HG03439 (cell line): ENCODE measurements at regions not wholly inside any gene's neighbourhood (a gene's known extent, or its start where the extent isn't known, plus 50 kb on each side); places are given as distances from the start of the nearest gene placed in this dataset.
"Not testable (repeated sequence)": the region's sequence is repeated elsewhere in the genome, so short reads cannot be mapped to it uniquely, and the experiment has no call there.

Source experiments
- ATAC-seq: cut with Tn5 transposase; IDR thresholded peaks from one replicate; pipeline ENCODE4 v1.9.1; 2021; ENCODE audit warnings: mild to moderate bottlenecking, moderate library complexity; ENCODE audit not compliant: unreplicated experiment

DNA sequence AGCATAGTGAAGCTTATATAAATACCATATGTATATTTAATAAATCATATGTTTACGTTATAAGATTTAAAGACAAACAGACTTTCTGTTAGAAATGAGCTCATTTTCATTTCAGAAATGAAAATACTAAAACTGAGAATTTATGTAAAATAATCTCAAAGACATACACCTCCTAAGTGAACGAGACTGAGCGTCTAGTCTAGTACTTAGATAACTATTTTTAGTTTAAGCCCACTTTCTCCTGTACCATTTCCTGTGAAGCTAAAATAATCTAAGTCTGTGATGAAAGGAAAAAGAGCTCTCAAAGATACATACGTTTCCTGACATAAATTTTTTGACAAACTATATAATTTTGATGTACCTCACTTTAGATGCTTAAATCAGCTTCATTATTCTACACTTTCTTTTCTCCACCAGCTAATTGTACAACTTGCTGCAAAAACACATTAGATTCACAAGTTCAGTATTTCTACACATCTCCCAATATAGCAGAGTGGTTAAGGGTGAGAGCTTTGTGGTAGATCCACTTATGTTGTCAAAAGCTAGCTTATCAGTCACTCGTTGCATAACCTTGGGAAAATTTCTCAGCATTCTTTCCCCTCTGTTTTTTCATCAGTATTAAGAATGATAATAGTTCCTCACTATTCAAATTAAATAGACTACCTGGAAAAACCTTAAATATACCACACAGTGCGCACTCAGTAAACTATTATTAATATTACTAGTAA lies 703.0 kb downstream of the PLOD2 start:
- no peak for ATAC-seq

DNA sequence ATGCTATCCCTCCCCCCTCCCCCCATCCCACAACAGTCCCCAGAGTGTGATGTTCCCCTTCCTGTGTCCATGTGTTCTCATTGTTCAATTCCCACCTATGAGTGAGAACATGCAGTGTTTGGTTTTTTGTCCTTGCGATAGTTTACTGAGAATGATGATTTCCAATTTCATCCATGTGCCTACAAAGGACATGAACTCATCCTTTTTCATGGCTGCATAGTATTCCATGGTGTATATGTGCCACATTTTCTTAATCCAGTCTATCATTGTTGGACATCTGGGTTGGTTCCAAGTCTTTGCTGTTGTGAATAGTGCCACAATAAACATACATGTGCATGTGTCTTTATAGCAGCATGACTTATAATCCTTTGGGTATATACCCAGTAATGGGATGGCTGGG lies 701.3 kb downstream of the PLOD2 start:
- ATAC-seq: not testable (repeated sequence)

- ATAC-seq: no peak
Measured at GRCh38 chr3:145471976-145472375, 689.0 kb downstream of the PLOD2 start.

DNA sequence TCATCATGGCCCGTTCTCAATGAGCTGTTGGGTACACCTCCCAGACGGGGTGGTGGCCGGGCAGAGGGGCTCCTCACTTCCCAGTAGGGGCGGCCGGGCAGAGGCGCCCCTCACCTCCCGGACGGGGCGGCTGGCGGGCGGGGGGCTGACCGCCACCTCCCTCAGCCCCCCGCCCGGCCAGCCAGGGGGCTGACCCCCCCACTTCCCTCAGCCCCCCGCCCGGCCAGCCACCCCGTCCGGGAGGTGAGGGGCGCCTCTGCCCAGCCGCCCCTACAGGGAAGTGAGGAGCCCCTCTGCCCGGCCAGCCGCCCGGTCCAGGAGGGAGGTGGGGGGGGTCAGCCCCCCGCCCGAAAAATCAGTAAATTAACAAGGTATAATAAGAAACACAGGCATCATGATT lies 678.2 kb downstream of the PLOD2 start:
- not testable (repeated sequence) for ATAC-seq

DNA sequence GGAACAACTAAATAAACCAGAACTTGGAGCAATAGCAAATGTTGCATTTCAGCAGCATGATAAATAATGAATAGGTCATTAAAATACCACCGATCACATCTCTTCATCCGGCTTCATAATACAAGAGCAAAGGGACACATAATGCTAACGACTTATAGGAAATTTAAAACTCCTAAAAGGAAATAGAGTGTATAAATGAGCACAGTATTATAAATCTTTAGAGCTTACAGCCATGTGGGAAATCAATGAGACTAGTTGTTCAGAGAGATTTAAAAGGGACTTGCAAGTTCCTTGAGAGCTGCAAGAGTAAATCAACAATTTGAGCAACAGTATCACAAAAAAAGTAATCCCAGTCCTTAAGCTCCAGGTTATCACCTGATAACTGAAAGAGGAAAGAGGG lies 677.0 kb downstream of the PLOD2 start:
- ATAC-seq: no peak

DNA sequence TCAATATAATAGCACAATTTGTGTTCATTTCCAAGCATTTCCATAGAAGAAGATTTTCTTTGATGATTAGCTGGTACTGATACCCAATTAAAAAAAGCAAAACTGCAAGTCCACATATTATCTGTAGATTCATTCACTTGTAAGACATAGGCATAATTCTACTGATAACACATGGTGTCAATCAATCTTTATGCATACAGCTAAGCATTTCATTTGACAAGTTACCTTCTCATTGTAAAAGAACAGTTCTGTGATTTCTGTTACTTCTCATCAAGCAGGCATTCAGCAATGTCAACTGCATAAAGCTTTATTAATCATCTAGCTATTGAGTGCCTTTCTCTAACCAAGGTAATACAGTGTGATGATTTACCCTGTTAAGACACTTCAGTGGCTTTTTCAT lies 672.0 kb downstream of the PLOD2 start:
- no peak for ATAC-seq

- ATAC-seq: no peak
Measured at GRCh38 chr3:145490088-145491048, 670.6 kb downstream of the PLOD2 start.

DNA sequence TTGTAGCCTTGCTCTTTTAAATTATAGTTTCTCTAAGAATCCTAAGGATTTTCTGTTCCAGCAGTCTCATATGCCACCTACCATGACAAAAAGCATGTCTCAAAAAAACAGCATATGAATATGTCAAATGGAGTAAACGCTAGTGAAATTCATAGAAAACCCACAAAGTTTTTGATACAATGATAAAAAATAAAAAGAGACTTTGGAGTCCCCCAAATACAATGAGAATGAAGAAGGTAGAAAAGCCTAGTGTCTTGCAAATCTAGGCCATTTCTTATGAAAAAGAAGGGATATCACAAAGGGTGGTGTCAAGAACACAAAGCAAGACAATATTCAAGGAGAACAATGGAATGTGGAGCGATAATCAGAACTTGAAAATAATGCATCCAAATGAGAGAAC lies 668.5 kb downstream of the PLOD2 start:
- ATAC-seq: no peak

DNA sequence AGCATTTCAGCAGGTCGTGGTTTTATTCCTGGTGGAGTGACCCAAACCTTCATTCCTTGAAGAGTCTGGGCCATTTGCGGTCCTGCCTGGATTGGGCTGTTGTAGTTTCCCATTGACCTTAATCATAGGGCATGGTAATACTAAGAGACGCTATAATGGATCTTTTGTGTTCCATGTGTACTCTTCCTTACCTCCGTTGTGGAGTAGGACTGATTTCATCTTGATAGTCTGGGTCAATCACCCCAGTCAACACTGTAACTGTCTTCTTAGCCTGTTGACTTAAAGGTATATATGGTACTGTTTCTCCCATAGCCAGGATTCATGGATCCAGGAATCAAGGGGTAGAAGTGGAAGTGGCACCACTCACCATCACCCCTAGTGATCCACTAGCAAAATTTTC lies 643.6 kb downstream of the PLOD2 start:
- ATAC-seq: not testable (repeated sequence)

- no peak for ATAC-seq
Measured at GRCh38 chr3:145518639-145519038, 642.3 kb downstream of the PLOD2 start.

GRCh38 chr3:145519398-145520047 lies 641.5 kb downstream of the PLOD2 start:
- ATAC-seq: no peak

- no peak for ATAC-seq
Measured at GRCh38 chr3:145522179-145522578, 638.8 kb downstream of the PLOD2 start.

DNA sequence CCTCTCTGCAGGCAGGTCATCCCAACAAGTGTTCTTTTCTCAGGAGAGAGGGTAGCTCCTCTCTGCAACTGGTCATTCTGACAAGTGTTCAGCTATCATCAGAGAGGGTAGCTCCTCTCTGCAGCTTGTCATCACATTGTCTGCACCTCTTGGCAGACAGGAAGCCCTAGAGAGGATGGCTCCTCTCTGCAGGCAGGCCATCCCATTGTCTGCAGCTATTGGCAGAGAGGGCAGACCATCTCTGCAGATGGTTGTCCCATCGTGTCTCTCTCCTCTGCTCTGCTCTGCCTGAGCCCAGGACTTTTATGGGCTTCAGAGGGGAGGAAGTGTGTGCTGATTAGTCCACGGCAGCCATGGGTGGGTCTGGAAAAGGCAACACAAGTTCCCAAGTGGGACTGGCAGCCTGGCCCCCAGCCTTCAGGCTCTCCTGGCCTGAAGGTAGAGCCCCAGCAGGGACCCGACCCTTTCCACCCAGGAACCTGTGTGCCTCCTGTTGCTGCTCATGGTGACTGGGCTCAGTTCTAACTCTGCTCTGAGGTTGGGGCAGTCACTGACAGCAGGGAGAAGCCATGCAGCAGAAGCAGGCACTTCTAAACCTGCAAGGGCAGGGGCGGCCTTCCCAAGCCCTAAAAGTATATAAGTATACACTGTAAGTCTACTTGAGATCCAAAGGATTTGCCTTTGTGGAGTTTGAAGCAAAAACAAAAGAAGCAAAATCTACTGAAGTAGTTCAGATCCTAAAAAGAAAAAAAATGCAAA lies 637.9 kb downstream of the PLOD2 start:
- no peak for ATAC-seq

DNA sequence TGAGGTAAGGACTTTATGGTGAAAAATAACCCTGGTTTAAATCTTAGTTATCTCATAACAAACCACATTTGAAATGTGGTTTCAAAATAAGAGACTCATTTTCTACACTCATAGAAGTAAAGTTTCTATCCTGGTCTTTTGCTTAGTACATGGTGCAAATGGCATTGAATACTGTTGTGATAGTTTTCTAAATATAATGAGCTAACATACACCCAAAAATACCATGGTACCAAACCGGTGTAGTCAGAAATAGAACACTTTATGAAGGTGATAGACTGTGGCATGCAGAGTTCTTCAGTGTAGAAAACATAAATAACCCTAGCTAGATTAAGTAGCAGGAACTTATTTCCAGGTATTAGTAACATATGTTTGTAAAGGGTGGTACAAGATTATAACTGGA lies 629.4 kb downstream of the PLOD2 start:
- ATAC-seq: no peak

- ATAC-seq: no peak
Measured at GRCh38 chr3:145533696-145534095, 627.3 kb downstream of the PLOD2 start.

GRCh38 chr3:145536461-145536860 lies 624.5 kb downstream of the PLOD2 start:
- ATAC-seq: no peak

- ATAC-seq: no peak
Measured at GRCh38 chr3:145550522-145550921, 610.5 kb downstream of the PLOD2 start.

GRCh38 chr3:145557405-145557804 lies 603.6 kb downstream of the PLOD2 start:
- ATAC-seq: no peak

- ATAC-seq: no peak
Measured at GRCh38 chr3:145578471-145578870, 582.5 kb downstream of the PLOD2 start.

- no peak for ATAC-seq
Measured at GRCh38 chr3:145581694-145582093, 579.3 kb downstream of the PLOD2 start.

GRCh38 chr3:145604851-145605250 lies 556.1 kb downstream of the PLOD2 start:
- no peak for ATAC-seq
